ENCODE measurements at regions not wholly inside any gene's neighbourhood (a gene's known extent, or its start where the extent isn't known, plus 50 kb on each side); places are given as distances from the start of the nearest gene placed in this dataset.

DNA sequence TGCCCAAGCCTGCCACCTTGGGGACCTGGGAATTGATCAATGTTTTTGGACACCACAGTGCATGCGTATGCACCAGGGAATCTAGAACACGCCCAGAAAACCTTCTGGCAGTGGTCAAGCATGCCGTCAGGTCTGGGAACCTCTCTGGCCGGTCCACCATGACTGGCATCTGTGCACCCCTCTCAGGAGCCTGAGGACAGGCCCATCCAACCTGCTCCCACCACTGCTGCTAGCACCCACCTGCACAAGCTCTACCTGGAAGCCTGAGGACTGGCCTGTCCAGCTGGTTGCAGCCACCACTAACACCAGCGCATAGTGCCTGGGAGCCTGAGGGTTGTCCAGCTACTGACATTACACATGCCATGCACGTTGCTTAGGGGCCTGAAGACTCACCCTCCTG is 162.1 kb upstream of the GALNTL6 start:
- Mint-ChIP-seq H3K27me3 (ENCODE audit: unreplicated experiment) (no peaks in the 10 kb centered on the region), H3K27ac (ENCODE audit: unreplicated experiment) (no peak overlapping the region), H3K4me3 (ENCODE audit: low read depth, unreplicated experiment) (no peak overlapping the region)

DNA sequence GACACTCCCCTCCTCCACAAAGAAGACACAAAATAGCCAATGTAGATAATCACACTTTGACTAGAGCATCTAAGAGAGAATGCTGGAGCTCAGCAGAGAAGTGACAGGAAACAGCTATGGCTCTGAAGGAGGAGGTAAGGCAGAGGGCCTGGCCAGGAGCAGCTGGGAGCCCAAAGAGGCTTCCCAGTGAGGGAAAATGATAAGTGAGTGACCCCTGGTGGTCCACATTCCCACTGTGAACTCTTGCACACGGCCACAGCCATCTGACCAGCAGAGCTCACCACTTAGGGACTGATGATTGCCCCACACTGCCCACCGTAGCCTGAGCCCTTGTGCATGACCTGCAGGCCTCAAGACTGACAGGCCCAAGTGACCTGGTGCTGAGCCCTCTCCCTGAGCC is 162.7 kb upstream of the GALNTL6 start:
- Mint-ChIP-seq H3K27me3 (ENCODE audit: unreplicated experiment) (no peaks in the 10 kb centered on the region), H3K4me1 (ENCODE audit: low read depth, unreplicated experiment) (no peaks in the 10 kb centered on the region), H3K4me3 (ENCODE audit: low read depth, unreplicated experiment) (no peak overlapping the region), H3K27ac (ENCODE audit: unreplicated experiment) (no peak overlapping the region), H3K36me3 (ENCODE audit: insufficient read depth, unreplicated experiment) (no peaks in the 10 kb centered on the region), H3K9me3 (ENCODE audit: low read depth, unreplicated experiment) (no peaks in the 10 kb centered on the region)
- no peak for DNase-seq
- CTCF ChIA-PET = no interaction called here
- TF ChIP-seq, protein P1, sequence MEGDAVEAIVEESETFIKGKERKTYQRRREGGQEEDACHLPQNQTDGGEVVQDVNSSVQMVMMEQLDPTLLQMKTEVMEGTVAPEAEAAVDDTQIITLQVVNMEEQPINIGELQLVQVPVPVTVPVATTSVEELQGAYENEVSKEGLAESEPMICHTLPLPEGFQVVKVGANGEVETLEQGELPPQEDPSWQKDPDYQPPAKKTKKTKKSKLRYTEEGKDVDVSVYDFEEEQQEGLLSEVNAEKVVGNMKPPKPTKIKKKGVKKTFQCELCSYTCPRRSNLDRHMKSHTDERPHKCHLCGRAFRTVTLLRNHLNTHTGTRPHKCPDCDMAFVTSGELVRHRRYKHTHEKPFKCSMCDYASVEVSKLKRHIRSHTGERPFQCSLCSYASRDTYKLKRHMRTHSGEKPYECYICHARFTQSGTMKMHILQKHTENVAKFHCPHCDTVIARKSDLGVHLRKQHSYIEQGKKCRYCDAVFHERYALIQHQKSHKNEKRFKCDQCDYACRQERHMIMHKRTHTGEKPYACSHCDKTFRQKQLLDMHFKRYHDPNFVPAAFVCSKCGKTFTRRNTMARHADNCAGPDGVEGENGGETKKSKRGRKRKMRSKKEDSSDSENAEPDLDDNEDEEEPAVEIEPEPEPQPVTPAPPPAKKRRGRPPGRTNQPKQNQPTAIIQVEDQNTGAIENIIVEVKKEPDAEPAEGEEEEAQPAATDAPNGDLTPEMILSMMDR (IDR thresholded peaks at IDR 0.05; ENCODE audit: unreplicated experiment) = no peak
- intact Hi-C loops (cut with micrococcal nuclease; ENCODE audit: unreplicated experiment) = no loop called here
- BruUV-seq (replicated peaks) = no TSS peak

More for the DNA sequence above, 162.1 kb upstream of the GALNTL6 start:
- intact Hi-C loops (cut with micrococcal nuclease; ENCODE audit: unreplicated experiment) = no loop called here
- DNase-seq = no peak
- CTCF ChIA-PET = no interaction called here
- no peaks in the 10 kb centered on the region for H3K36me3 Mint-ChIP-seq (ENCODE audit: insufficient read depth, unreplicated experiment)
- BruUV-seq (replicated peaks) = no TSS peak
- no peaks in the 10 kb centered on the region for H3K4me1 Mint-ChIP-seq (ENCODE audit: low read depth, unreplicated experiment)
- no peaks in the 10 kb centered on the region for H3K9me3 Mint-ChIP-seq (ENCODE audit: low read depth, unreplicated experiment)
- TF ChIP-seq, protein P1 (IDR thresholded peaks at IDR 0.05; ENCODE audit: unreplicated experiment) = no peak

DNA sequence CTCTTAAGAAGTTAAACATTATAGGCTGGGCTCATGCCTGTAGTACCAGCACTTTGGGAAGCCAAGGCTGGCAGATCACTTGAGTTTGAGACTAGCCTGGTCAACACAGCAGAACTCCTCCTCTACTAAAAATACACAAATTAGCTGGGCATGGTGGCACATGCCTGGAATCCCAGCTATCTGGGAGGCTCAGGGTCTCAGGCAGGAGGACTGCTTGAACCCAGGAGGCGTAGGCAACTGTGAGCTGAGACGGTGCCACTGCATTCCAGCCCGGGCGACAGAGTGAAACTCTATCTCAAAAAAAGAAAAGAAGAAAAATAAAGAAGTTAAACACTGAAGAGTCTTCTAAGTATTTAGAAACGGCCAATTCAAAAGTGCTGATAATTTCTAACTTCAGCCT is 164.3 kb upstream of the GALNTL6 start:
- intact Hi-C loops (cut with micrococcal nuclease; ENCODE audit: unreplicated experiment) = no loop called here
- Mint-ChIP-seq H3K36me3 (ENCODE audit: insufficient read depth, unreplicated experiment) (no peaks in the 10 kb centered on the region), H3K27me3 (ENCODE audit: unreplicated experiment) (no peaks in the 10 kb centered on the region), H3K27ac (ENCODE audit: unreplicated experiment) (no peak overlapping the region), H3K4me3 (ENCODE audit: low read depth, unreplicated experiment) (no peak overlapping the region), H3K4me1 (ENCODE audit: low read depth, unreplicated experiment) (no peaks in the 10 kb centered on the region), H3K9me3 (ENCODE audit: low read depth, unreplicated experiment) (no peaks in the 10 kb centered on the region)
- TF ChIP-seq, protein P1 (IDR thresholded peaks at IDR 0.05; ENCODE audit: unreplicated experiment) = no peak
- CTCF ChIA-PET = no interaction called here
- no peak for DNase-seq
- BruUV-seq (replicated peaks) = no TSS peak

DNA sequence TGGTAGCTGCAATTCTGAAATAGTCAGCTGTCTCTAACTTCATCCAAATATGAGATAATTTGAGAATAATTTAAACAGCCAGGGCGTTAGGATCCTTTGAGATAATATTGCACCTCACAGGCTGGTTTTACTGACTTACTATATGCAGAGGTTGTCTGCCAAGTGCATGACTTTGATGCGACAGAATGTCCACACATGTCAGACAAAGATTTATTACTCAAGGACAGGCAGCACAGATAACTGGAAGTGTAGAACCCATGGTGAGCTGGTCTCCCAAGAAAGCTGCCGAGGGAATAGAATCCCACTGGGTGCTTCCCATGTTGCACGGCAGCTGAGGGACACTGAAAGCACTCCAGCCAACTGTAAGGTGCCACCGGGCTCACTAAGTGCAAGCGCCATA is 166.2 kb upstream of the GALNTL6 start:
- no peak for DNase-seq
- Mint-ChIP-seq H3K4me3 (ENCODE audit: low read depth, unreplicated experiment) (no peak overlapping the region), H3K27me3 (ENCODE audit: unreplicated experiment) (no peaks in the 10 kb centered on the region), H3K27ac (ENCODE audit: unreplicated experiment) (no peak overlapping the region), H3K9me3 (ENCODE audit: low read depth, unreplicated experiment) (no peaks in the 10 kb centered on the region), H3K4me1 (ENCODE audit: low read depth, unreplicated experiment) (no peaks in the 10 kb centered on the region), H3K36me3 (ENCODE audit: insufficient read depth, unreplicated experiment) (no peaks in the 10 kb centered on the region)
- BruUV-seq (replicated peaks) = no TSS peak
- CTCF ChIA-PET = no interaction called here
- intact Hi-C loops (cut with micrococcal nuclease; ENCODE audit: unreplicated experiment) = no loop called here
- TF ChIP-seq, protein P1 (IDR thresholded peaks at IDR 0.05; ENCODE audit: unreplicated experiment) = no peak
